ENCODE measurements at regions not wholly inside any gene's neighbourhood (a gene's known extent, or its start where the extent isn't known, plus 50 kb on each side); places are given as distances from the start of the nearest gene placed in this dataset.
"Not testable (repeated sequence)": the region's sequence is repeated elsewhere in the genome, so short reads cannot be mapped to it uniquely, and the experiment has no call there.

DNA sequence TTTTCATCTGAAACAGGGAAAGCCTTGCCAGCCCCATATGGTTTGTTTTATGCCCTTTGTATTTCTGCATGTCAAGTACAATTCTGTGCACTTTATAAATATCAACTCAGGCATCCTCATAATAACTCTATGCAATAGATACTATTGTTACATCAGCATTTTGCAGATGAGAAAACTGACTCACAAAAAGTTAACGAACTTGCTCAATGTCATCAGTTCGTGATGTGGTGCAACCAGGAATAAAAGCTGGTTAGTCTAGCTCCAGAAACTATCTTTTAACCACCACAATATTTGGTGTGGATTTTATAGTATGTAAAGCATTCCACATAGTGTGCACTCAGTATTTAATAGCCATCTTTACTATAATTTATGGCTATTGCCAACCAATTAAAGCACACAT, 134.9 kb downstream of the MRPS30 start:
- DNase-seq = no peak

DNA sequence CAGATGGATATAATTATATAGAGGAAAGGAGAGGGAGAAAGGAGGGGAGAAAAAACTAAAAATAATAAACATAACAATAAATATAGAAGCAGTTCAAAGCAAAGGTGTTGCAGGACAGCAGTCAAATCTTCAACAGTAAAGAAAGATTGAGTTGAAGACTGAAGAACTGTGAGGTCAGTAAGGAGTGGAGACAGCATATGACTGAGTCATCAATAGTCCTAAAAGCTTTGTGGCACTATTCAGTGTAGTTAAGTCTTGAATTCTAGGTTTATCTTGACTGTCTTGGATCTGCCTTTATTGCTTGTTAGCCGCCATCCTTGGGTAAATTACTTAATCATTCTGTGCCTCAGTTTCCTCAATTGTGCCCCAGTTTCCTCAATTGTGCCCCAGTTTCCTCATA, 137.0 kb downstream of the MRPS30 start:
- DNase-seq = no peak

DNA sequence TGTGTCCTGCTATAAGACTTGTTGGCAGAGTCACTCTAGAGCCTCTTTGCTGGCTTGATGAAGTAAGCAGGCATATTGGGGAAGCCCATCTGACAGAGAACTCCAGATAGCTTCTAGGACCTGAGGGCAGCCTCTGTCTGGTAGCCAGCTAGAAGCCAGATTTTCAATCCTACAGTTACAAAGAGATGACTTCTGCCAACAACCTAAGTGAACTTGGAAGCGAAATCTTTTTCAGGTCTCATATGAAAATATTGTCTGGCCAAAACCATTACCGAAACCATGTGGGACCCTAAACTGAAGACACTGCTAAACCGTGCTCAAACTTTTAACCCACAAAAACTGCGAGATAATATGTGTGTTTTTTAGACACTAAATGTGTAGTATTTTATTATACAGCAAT, 140.9 kb downstream of the MRPS30 start:
- no peak for DNase-seq

DNA sequence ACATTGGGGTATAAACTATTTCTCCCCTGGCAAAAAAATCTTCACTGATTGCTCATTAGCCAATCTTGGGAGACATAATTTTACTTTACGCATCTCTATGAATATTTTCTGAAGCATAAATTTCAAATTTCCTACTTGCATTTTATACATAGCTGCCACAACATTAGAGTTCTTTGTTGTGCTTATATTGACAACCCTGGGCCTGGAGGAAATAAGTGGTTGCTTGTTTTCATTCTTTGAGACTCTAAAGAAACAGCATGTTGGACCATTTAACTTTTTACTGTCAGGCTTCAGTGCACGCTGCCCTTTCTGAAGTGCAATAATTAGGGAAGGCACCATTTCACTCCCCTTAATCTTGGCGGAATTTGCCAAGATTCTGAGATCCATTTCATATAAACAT, 142.6 kb downstream of the MRPS30 start:
- DNase-seq = no peak

DNA sequence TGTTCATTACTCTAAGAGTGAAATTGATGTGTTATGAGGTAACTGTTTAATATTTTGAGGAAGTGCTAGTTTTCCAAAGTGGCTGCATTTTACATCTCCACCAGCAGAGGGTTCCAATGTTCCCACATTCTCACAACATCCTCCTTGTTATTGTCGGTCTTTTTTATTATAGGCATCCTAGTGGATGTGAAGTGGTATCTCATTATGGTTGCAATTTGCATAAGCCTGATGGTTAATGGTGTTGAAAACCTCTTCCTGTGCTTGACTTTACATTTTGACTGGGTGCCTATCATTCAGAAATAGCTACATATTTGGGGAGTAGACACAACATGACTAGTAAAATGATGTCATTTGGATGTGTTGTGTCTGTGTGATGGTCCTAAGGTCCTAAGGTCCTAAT, 143.6 kb downstream of the MRPS30 start:
- DNase-seq = peak; percentile 1

DNA sequence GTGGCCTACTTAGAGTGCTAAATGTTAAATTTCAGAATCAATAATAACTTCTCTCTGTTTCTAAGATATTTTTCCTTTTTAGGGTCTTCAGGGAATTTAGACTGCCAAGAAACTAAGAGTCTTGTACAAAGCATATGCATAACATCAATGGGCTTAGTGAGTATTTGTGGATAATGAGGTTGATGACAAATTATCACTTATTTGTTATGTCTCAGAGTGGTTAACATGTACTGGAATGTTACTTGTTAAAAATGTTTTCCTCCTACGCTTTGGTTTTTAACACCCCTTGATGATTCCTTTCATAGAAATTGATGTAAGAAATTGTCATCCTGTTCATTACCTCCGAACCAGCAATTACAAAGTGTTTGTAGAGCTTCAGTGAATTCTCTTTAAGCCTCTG, 144.3 kb downstream of the MRPS30 start:
- DNase-seq = no peak

DNA sequence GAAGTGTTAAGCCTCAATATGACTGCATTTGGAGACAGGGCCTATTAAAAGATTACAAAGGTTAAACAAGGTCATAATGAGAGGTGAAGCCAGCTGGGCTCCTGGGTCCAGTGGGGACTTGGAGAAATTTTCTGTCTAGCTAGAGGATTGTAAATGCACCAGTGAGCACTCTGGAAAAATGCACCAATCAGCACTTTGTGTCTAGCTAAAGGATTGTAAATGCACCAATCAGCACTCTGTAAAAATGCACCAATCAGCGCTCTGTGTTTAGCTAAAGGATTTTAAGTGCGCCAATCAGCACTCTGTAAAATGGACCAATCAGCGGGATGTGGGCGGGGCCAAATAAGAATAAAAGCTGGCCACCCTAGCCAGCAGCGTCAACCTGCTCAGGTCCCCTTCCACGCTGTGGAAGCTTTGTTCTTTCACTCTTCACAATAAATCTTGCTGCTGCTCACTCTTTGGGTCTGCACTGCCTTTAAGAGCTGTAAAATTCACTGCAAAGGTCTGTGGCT, 150.3 kb downstream of the MRPS30 start:
- DNase-seq = not testable (repeated sequence)

DNA sequence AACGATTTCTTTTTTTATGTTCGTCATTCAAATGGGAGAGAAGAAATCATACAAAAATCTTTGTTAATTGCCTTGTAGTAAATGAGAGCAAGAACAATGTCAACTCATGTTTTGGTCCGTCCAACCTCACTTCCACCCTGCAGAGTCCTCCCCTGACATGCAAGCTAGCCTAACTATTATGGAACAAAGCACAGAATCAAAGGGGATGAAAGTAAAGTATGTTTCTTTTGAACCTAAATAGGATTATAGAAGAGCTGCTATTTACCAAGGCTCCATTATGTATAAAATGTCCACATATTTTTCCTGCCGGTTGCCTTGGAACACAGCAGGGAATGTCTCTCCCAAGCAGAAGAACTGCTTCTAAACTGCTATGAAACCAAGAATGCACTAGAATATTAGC, 161.1 kb downstream of the MRPS30 start:
- no peak for DNase-seq

DNA sequence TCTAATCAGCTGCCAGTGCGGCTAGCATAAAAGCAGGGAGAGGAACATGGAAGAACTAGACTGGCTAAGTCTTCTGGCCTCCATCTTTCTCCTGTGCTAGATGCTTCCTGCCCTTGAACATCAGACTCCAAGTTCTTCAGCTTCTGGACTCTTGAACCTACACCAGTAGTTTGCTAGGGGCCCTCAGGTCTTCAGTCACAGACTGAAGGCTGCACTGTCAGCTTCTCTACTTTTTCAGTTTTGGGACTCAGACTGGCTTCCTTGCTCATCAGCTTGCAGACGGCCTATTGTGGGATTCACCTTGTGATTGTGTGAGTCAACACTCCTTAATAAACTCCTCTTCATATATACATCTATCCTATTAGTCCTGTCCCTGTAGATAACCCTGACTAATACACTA, 162.2 kb downstream of the MRPS30 start:
- DNase-seq = not testable (repeated sequence)

DNA sequence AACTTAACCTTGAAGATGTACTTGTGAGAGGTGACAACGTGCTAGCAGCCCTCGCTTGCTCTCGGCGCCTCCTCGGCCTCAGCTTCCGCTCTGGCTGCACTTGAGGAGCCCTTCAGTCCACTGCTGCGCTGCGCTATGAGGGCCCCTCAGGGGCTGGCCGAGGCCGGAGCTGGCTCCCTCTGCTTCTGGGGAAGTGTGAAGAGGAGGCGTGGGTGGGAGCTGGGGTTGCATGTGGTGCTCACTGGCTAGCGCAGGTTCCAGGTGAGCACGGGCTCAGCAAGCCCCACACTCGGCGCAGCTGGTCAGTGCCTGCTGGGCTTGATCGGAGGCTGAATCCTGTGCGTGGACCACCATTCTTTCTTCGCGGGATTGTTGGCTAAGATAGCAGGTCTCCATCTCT, 166.1 kb downstream of the MRPS30 start:
- no peak for DNase-seq

DNA sequence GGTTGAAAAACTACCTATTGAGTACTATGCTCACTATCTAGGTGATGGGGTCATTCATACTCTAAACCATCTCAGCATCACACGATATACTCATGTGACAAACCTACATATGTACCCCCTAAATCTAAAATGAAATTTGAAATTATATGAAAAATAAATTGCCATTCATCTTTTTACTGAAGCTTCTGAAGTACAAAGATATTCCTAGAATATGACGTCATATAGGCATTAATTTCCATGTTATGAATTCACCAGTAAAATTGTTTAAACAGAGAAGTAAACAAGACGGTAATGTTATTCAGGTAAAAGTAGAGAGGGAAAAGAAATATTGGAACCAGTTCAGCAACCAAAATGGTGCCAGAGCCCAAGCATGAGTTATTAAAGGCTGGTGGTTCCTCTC, 173.0 kb downstream of the MRPS30 start:
- no peak for DNase-seq

DNA sequence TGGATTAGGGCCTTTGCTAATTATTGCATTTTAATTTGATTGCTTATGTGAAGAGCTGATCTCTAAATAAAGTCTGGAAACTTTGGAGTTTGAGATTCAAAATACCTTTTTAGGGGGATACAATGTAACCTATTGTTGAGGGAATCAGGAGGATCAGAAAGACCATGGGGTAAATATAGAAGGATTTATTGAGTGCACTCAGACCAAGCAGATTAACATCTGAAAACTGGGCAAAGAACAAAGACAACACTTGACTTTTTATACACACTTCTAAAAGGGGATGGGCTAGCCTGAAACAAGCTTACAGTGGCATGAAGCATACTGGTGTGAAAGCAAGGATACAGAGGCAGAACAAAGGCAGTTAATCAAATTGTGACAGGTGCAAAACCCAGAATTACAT, 174.3 kb downstream of the MRPS30 start:
- DNase-seq = no peak

DNA sequence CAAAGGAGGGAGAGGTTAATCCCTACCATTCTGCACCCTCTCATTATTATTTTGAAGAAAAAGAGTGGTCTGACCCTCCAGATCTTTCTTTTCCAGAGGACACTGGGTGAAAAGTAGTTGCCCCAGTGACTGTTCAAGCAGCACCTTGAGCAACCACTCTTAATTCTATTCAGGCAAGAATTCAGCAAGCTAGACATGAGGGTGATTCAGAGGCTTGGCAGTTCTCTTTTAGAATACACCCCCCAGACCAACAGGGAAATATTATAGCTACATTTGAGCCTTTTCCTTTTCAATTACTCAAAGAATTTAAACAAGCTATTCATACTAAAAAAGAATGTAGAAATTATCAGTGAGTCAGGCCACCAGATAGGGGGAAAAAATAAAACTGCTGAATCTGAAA, 178.3 kb downstream of the MRPS30 start:
- DNase-seq = no peak

DNA sequence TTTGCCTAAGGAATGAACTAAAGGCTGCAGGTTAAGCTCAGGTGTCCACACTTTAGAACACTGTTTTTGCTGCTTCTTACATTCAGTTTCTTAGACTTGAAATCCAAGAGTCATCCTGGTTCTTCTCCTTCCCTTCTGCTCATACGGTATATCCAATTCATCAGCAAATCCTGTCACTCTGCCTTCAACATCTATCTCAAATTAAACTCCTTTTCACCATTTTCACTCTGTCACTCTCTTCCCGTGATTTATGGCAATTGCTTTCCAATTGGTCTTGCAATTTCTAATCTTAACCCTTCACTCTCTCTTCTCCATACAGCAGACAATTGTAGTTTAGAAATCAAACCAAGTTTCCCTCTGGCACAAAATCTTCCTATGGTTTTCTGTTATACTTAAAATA, 182.9 kb downstream of the MRPS30 start:
- DNase-seq = no peak

DNA sequence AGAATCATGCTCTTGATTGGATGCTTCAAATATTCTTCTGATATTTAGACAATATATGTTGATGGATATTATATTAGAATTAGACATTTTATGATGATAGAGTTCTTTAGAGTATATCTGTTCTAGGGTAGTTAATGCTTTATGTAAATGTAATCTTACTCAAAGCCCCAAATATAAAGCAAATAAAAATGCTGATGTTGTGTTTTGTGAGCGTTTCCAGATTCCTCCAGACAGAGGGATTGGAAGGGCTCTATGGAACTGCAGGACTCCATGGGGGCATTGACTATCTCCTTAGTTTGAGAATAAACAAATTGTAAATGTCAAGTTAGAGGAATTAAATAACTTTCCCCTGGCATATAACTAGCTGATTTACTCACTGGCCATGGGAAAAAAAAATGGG, 184.5 kb downstream of the MRPS30 start:
- no peak for DNase-seq

DNA sequence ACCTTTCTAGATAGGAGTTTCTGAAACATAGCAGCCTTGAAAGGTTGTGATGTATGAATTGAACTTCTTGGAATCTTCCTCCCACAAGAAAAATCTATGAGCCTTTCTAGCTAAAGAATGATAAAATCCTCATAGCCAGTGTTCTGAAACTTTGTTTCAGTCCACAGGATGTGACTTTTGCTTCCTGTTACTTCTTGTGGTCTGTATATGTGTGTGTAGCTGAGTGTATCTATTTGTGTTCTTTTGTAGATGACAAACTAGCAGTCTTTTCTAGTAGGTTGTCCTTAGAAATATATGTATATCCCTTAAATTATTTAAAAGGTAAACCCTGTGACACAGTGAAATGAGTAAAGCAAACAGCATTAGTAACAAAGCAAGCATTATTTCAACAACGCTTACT, 188.8 kb downstream of the MRPS30 start:
- no peak for DNase-seq

DNA sequence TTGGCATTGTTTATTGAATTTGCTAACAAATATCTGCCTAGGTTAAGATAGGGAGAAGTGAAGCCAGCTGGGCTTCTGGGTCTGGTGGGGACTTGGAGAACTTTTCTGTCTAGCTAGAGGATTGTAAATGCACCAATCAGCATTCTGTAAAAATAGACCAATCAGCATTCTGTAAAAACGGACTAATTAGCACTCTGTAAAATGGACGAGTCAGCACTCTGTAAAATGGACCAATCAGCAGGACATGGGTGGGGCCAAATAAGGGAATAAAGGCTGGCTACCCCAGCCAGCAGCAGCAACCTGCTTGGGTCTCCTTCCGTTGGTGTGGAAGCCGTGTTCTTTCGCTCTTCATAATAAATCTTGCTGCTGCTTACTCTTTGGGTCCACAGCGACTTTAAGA, 198.4 kb downstream of the MRPS30 start:
- DNase-seq = not testable (repeated sequence)

DNA sequence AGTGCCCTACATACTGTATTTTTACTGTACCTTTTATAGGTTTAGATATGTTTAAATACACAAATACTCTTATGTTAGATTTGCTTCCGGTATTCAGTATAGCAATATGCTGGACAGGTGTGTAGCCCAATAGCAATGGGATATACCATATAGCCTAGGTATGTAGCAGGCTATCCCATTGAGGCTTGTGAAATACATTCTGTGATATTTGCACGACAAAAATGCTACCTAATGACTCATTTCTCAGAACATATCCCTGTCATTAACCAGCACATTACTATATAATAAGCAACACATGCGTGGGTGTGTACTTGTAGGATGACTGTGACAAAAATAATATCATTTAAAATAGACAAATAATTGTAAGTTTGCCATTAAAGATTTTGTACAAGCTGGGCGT, 208.8 kb downstream of the MRPS30 start:
- DNase-seq = no peak

DNA sequence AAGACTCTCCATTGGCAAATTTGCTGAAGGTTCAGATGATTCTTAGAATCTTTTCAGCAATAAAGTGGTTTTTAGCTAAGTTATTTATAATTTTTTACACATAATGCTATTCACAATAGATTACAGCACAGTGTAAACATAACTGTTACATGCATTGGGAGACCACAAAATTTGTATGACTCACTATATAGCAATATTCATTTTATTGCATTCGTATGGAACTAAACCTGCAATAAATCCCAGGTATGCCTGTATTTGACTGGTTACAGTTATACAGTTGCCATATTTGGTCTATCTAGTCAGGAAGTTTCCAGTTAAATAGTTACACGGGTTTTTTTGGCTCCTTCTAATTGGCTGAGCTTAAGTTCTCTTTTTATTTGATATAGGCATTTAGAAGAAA, 220.8 kb downstream of the MRPS30 start:
- DNase-seq = no peak

DNA sequence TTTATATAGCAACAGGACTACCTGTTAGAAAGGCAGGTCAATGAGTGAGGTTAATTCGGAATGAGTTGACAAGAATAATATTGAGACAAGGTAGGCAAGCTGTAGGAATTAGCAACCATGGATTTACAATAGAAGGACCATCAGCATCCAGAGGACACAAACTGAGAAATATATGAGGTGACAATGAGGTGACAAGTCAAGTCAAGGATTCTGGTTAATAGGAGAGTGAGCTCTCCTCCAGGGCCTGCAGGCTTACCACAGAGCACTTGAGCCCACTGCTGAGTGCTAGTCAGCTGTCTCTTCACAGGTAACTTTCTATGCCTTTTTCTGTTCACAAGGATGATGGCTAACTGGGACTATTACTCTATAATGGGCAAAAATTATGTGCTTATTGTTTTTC, 227.2 kb downstream of the MRPS30 start:
- DNase-seq = no peak

DNA sequence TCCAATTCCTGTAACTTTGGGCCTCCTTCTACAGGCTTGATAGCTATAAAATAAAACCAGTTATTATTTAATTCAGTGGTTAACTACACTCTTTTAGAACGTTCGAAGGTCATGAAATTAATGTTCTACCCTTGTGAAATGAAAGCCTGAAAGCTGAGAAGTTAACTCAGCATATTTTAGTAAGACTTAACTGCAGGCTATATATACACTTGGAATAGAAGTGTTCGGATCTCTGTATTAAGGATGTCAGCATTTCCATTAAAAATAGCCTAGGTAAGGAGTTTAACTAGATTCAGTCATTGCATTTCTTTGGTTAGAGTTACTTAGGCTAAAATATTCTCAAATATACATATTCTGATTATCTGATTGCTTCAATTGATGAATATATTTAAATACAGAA, 229.2 kb downstream of the MRPS30 start:
- no peak for DNase-seq

DNA sequence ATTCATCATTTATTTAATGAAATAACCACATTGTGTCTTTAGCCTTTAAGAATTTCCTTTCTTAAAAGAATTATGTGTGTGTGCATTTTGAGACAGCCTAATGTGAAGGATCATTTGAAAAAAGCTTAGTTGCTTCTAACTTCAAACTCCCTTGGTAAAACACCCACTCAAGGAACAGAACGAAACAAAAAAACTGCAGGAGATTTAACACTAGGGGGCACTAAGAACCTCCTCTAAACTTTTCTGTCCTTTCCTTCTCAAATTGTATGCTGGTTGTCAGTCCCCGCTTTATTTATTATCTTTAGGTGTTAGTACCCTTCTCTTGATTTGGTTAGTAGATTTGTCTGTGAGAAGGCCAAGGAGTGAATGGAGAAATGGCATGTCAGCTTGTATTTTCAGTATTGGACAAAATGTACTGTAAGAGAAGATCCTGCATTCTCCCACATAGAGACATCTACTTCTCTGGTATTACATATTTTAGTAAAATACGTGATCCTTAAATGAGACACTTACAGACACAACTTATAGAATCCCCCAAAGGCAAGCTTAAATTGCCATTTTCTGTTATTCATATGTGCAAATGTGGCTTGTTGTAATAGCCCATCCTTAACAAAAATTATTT, 229.7 kb downstream of the MRPS30 start:
- peak; percentile 4 for DNase-seq

DNA sequence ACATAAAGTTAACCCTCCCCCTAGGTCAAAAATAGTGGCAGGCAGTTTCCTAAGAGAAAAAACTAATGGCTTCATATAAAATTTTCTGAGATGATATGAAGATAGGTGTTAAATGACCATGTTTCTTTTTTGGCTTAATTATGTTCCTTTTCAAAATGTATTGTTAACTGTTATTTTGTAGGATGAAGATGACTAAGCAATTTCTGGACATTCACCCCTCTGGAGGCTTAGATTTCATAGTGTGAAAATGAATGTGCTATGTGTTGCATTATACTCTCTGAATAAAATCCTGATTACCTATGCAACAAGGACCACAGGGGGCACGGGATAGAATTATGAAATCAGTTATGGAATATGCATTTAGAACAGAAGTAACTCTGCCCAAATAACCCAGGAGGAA, 233.5 kb downstream of the MRPS30 start:
- DNase-seq = no peak

DNA sequence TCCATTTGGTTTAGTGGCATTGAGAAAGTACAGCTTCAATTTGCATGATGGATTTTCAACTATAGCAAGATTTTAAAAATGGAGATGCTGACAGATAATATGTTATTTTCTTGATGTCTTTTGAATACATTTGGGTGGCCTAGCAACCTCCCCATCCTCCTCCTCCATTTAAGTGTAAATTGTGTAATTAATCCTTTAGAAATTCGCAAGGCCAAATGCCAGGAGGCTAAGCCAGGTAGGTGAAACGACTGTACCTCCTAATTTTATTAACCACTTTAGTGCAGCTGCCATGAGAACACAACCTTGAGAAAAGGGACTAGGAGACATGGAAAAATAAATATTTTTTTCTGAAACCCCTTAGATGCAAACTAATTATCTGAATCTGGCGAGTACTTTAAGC, 248.8 kb downstream of the MRPS30 start:
- no peak for DNase-seq

DNA sequence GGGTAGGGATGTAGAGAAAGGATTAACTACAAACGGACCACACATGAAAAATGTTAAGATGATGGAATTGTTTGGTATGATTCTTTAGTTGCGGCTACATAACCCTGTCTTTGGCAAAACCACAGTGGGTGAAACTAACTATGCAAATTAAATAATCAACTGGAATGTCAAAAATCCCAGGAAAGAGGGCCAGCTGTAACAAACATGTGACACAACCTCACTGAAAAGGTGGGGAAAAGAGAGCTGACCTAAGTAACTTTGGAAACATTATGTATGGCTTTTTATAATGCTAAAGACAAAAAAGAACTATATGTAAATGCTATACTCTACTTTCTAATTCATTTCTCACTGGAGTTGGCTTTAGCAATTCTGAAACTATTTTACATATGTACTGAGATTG, 252.0 kb downstream of the MRPS30 start:
- no peak for DNase-seq

DNA sequence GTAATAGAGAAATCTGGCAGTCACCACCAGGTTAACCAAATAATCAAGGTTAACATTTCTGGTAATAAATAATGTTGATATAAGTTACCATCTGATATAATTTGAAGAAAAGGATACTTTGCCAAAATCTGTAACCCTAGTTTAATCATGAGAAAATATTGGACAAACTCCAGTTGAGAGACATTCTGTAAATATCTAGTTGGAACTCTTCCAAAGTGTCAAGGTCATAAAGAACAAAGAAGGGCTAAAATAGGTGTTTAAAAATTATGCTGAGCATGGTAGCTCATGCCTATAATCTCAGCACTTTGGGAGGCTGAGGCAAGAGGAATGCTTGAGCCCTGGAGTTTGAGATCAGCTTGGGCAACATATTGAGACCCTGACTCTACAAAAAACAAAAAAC, 253.3 kb downstream of the MRPS30 start:
- DNase-seq = no peak

Data from GF-D8 (cell line).